Activated CD8-positive, alpha-beta T cell treated with anti-CD3 and anti-CD28 coated beads for 36 hours (primary cell): ENCODE measurements at regions not wholly inside any gene's neighbourhood (a gene's known extent, or its start where the extent isn't known, plus 50 kb on each side); places are given as distances from the start of the nearest gene placed in this dataset.

Experiments used
- ATAC-seq: fragments of 200-7000 bp; cut with Tn5 transposase; one replicate; pipeline ENCODE4 v1.10.0; 2021; ENCODE audit warnings: mild to moderate bottlenecking, moderate library complexity
- CTCF ChIA-PET: fragments of 350-600 bp; sonication (Branson Sonifier 250); formaldehyde crosslinking; loops from one replicate; lab custom pipeline; 2021; ENCODE audit warnings: antibody characterized with exemption; lab: Charles Lee
- POLR2A ChIA-PET: fragments of 350-600 bp; sonication (Branson Sonifier 250); formaldehyde crosslinking; loops from one replicate; lab custom pipeline; 2021; ENCODE audit warnings: antibody characterized with exemption; lab: Charles Lee
- DNase-seq: peaks from one replicate; pipeline ENCODE4 v3.0.0-alpha.2; 2020
- H3K27ac Mint-ChIP-seq: one replicate; pipeline ENCODE4 v1.8.0; 2021; ENCODE audit warnings: mild to moderate bottlenecking, mixed read lengths
- H3K27me3 Mint-ChIP-seq: one replicate; pipeline ENCODE4 v1.8.0; 2021; ENCODE audit warnings: mixed read lengths
- H3K36me3 Mint-ChIP-seq: one replicate; pipeline ENCODE4 v1.8.0; 2021; ENCODE audit warnings: low read depth, mixed read lengths
- H3K4me1 Mint-ChIP-seq: one replicate; pipeline ENCODE4 v1.8.0; 2021; ENCODE audit warnings: low read depth, mixed read lengths
- H3K4me3 Mint-ChIP-seq: one replicate; pipeline ENCODE4 v1.8.0; 2021; ENCODE audit warnings: mild to moderate bottlenecking, moderate library complexity, mixed read lengths
- H3K9me3 Mint-ChIP-seq: one replicate; pipeline ENCODE4 v1.8.0; 2021; ENCODE audit warnings: mixed read lengths
- intact Hi-C: fragments of 100-400 bp; cut with micrococcal nuclease; formaldehyde crosslinking; loops from one replicate; pipeline ENCODE4 v1.10.0; 2022
- TF ChIP-seq, protein P1 (sequence below): fragments of 200-600 bp; IDR thresholded peaks from one replicate; pipeline ENCODE4 v1.8.0; 2022; ENCODE audit warnings: antibody characterized with exemption, mild to moderate bottlenecking

DNA sequence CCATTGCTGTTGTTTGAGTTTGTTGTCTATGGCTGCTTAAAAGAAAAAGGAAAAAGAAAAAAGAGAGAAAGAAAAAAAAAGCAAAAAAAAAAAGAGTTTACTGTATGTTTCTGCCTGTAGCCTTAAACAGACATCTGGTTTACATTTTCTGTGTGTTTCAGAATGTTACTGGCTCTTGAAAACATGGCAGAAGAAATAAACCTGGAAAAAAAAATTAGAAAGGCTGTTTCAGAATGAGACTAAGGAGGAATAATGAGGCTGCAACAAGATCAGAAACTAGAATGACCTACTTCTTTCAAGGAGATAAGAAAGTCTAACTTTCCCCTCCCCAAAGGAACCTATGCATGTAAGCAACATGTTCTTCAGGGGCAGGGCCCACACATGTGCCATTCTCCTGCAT, 292.1 kb downstream of the DIPK2A start:
- DNase-seq (no peak), ATAC-seq (no peak)
- no peaks in the 10 kb centered on the region for H3K9me3 Mint-ChIP-seq
- ChIA-PET POLR2A (no interaction called here), CTCF (no interaction called here)
- no peak overlapping the region for H3K27ac Mint-ChIP-seq
- intact Hi-C loops, result no loop called here
- H3K27me3 Mint-ChIP-seq, result peaks cover 11% of the 10 kb centered on the region
- TF ChIP-seq, protein P1, sequence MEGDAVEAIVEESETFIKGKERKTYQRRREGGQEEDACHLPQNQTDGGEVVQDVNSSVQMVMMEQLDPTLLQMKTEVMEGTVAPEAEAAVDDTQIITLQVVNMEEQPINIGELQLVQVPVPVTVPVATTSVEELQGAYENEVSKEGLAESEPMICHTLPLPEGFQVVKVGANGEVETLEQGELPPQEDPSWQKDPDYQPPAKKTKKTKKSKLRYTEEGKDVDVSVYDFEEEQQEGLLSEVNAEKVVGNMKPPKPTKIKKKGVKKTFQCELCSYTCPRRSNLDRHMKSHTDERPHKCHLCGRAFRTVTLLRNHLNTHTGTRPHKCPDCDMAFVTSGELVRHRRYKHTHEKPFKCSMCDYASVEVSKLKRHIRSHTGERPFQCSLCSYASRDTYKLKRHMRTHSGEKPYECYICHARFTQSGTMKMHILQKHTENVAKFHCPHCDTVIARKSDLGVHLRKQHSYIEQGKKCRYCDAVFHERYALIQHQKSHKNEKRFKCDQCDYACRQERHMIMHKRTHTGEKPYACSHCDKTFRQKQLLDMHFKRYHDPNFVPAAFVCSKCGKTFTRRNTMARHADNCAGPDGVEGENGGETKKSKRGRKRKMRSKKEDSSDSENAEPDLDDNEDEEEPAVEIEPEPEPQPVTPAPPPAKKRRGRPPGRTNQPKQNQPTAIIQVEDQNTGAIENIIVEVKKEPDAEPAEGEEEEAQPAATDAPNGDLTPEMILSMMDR, result no peak
- no peaks in the 10 kb centered on the region for H3K4me1 Mint-ChIP-seq
- no peaks in the 10 kb centered on the region for H3K36me3 Mint-ChIP-seq
- no peak overlapping the region for H3K4me3 Mint-ChIP-seq

- CTCF ChIA-PET, result no interaction called here
- ATAC-seq (no peak), DNase-seq (no peak)
- H3K4me1 Mint-ChIP-seq, result no peaks in the 10 kb centered on the region
- H3K9me3 Mint-ChIP-seq, result no peaks in the 10 kb centered on the region
- TF ChIP-seq, protein P1, result no peak
- intact Hi-C loops, result no loop called here
- H3K36me3 Mint-ChIP-seq, result no peaks in the 10 kb centered on the region
- peaks cover 11% of the 10 kb centered on the region for H3K27me3 Mint-ChIP-seq
- no peak overlapping the region for H3K4me3 Mint-ChIP-seq
- H3K27ac Mint-ChIP-seq, result no peak overlapping the region
- POLR2A ChIA-PET, result no interaction called here
Observed at GRCh38 chr3:144264350-144264749, 292.7 kb downstream of the DIPK2A start.

DNA sequence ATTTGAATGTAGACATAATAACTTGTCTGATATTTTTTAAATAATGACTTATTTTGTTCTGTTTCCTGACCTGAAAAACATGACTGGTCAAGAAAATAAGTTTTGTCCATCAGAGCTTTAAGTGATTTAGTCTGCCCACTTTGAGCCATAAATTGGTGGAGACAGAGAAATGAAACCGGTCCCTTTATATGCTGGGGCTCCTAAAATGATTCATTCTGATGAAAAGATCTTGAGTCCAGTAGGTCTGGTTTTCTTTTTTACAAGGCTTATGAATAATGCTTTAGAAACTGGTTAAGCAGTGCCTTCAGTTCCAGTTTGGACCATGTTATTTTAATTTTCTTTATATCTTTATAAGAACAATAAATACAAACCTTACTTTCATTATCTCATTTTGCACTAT, 293.2 kb downstream of the DIPK2A start:
- intact Hi-C loops, result no loop called here
- Mint-ChIP-seq H3K36me3 (no peaks in the 10 kb centered on the region), H3K4me1 (no peaks in the 10 kb centered on the region), H3K27ac (no peak overlapping the region), H3K27me3 (peaks cover 11% of the 10 kb centered on the region), H3K4me3 (no peak overlapping the region), H3K9me3 (no peaks in the 10 kb centered on the region)
- POLR2A ChIA-PET, result no interaction called here
- CTCF ChIA-PET, result no interaction called here
- DNase-seq (no peak), ATAC-seq (no peak)
- TF ChIP-seq, protein P1, result no peak

- Mint-ChIP-seq H3K4me1 (no peaks in the 10 kb centered on the region), H3K9me3 (no peaks in the 10 kb centered on the region), H3K36me3 (no peaks in the 10 kb centered on the region), H3K27ac (no peak overlapping the region), H3K27me3 (peaks cover 7% of the 10 kb centered on the region), H3K4me3 (no peak overlapping the region)
- intact Hi-C loops, result no loop called here
- CTCF ChIA-PET, result no interaction called here
- ATAC-seq, result no peak
- POLR2A ChIA-PET, result no interaction called here
- no peak for DNase-seq
- TF ChIP-seq, protein P1, result no peak
Observed at GRCh38 chr3:144265542-144266100, 294.0 kb downstream of the DIPK2A start.

DNA sequence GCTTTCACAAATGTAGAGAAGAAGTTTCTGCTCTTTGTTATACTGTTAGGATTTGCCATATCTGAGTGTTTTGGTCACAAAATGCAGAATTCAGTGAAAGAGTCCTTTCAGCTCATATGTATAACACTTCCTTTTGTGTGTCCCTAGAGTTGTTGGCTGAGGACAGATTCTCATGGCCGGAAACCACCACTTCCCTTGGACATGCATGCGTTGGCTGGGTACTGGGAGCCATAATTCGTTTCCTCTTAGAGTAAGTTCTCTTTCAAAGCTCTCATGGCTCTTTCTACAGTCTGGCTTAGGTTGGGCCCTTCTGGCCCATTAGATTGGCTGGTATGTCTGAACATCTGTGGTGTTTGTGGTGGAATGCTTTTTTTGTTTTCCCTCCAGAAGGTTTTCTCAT, 298.5 kb downstream of the DIPK2A start:
- H3K27ac Mint-ChIP-seq, result no peak overlapping the region
- intact Hi-C loops, result no loop called here
- POLR2A ChIA-PET, result no interaction called here
- no peaks in the 10 kb centered on the region for H3K9me3 Mint-ChIP-seq
- no peak overlapping the region for H3K4me3 Mint-ChIP-seq
- ATAC-seq, result no peak
- CTCF ChIA-PET, result no interaction called here
- no peaks in the 10 kb centered on the region for H3K4me1 Mint-ChIP-seq
- H3K27me3 Mint-ChIP-seq, result peaks cover 8% of the 10 kb centered on the region
- H3K36me3 Mint-ChIP-seq, result no peaks in the 10 kb centered on the region
- no peak for DNase-seq
- TF ChIP-seq, protein P1, result no peak
